NCI-H2081 treated with DMSO at 0.1 percent for 48 hours (cell line): ENCODE measurements at regions not wholly inside any gene's neighbourhood (a gene's known extent, or its start where the extent isn't known, plus 50 kb on each side); places are given as distances from the start of the nearest gene placed in this dataset.
"Not testable (repeated sequence)": the region's sequence is repeated elsewhere in the genome, so short reads cannot be mapped to it uniquely, and the experiment has no call there.

Source experiments
- DNase-seq: peaks from one replicate; lab custom pipeline; 2025; lab: John Stamatoyannopoulos, UW

GRCh38 chr13:88235441-88235840 is 564.3 kb downstream of the SLITRK5 start:
- DNase-seq = no peak

DNA sequence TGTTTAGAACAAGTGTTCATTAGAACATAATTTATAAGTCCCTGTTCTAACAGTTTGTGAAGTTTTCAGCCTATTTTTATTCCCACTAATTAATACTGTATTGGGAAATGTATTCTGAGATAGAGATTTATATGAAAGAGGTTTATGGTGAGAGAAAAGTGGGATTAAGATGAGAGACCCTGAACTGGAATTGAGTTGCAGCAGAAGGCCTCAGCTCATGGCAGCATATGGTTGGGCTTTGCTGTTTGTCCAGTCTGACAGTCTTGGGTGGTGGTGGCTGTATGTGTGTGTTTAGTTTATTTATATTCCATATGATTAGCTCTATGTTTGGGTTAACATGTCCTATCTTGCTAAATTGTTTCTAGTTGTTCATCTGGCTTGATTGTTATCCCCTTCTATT is 575.1 kb downstream of the SLITRK5 start:
- DNase-seq = no peak

GRCh38 chr13:88248393-88248792 is 577.2 kb downstream of the SLITRK5 start:
- no peak for DNase-seq

GRCh38 chr13:88257706-88258105 is 586.5 kb downstream of the SLITRK5 start:
- DNase-seq = no peak

- DNase-seq = no peak
Observed at GRCh38 chr13:88263808-88264207, 592.6 kb downstream of the SLITRK5 start.

DNA sequence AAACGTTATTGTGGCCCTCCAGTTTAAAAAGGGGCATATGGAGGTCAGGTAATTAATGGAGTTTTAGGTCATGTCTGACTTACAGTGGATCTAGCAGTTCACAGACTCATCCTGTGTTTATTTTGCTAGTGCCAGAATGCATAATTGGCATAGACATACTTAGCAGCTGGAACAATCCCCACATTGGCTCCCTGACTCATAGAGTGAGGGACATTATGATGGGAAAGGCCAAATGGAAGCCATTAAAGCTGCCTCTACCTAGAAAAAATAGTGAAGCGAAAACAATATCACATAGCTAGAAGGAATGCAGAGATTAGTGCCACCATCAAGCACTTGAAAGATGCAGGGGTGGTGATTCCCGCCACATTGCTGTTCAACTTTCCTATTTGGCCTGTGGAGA is 610.7 kb downstream of the SLITRK5 start:
- DNase-seq = no peak

DNA sequence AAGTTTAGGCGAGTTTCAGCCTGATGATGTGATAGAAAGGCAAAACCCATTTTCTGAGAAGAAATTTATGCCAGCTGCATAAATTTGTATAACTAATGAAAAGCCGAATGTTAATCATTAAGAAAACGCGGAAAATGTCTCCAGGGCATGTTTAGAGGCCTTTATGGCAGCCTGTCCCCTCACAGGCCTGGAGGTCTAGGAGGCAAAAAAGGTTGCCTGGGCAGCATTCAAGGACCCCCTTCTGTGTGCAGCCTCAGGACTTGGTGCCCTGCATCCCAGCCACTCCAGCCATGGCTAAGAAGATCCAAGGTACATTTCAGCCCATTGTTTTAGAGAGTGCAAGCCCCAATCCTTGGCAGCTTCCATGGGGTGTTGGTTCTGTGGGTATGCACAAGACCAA is 614.2 kb downstream of the SLITRK5 start:
- DNase-seq = no peak

DNA sequence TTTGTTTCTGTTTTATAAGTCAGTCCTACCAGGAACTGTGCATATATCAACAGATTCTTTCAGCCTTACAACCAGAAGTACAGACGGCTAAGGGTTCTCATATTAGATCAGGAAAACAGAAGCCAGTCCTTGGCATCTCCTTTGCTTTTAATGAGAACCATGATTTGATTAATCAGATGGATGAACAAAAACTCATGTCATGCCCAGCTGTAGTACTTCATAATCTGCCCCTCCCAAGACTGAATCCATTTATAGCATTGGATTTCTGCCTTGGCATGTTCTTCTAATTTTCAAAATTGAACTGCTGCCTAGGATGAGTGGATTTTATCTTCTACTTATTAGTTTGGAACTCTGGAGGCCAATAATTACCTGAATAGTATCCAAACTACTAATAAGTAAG is 617.2 kb downstream of the SLITRK5 start:
- no peak for DNase-seq

- not testable (repeated sequence) for DNase-seq
Observed at GRCh38 chr13:88291731-88292130, 620.6 kb downstream of the SLITRK5 start.

DNA sequence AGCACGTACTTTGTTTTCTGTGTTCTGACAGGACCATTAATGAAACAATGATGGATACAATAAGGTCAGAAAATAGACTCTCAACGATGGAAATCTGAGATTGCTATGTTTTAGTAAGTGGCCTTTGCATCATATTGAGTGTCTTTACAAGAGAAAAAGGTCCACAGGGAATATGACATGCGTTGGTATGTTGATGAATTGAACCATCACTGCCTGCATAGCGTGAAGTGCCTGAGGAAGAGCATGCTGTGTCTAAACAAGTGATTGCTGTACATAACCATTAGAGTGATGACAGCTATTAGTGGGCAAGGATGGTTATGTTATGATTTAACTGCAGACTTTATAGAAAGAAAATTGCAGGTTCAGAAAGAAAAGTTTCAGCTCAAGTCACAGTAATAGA is 623.2 kb downstream of the SLITRK5 start:
- DNase-seq = no peak

- no peak for DNase-seq
Observed at GRCh38 chr13:88303157-88303556, 632.0 kb downstream of the SLITRK5 start.

- DNase-seq = no peak
Observed at GRCh38 chr13:88303605-88304004, 632.4 kb downstream of the SLITRK5 start.

DNA sequence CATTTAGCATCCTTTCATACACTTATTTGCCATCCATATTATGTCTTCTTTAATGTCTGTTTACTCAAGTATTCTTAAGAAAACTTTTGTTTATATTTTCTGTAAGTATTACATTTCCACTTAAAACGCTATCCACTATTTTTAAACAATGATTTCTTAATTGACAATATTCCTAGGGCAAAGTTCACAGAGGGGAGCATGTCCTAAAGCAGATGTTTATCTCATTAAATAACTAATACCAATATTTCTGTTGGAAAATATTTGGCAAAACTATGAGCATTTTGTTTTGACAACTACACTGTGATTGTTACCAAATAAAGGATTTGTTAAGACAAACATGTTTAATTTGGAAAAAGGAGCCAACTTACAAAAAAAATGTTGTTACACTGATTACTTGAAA is 643.3 kb downstream of the SLITRK5 start:
- no peak for DNase-seq

- DNase-seq = no peak
Observed at GRCh38 chr13:88329066-88329465, 657.9 kb downstream of the SLITRK5 start.

GRCh38 chr13:88339271-88339741 is 668.1 kb downstream of the SLITRK5 start:
- DNase-seq = no peak

DNA sequence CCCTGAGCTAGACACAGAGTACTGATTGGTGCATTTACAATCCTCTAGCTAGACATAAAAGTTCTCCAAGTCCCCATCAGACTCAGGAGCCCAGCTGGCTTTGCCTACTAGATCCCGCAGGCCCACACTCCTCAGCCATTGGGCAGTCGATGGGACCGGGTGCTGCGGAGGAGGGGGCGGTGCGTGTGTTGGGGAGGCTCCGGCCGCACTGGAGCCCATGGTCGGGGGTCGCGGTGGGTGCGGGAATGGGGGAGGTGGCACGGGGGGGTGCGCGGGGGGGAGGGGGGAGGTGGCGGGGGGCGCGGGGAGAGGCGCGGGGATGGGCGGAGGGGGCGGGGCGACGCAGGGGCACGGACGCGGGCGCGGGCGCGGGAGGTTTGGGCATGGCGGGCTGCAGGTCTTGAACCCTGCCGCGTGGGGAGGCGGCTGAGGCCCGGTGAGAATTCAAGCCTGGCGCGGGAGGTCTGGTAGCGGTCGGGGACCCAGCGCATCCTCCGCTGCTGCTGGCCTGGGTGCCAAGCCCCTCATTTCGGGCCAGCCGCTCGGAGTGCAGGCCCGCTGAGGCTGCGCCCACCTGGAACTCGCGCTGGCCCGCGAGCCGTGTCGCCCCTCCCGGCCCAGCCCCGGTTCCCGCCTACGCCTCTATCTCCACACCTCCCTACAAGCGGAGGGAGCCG is 674.1 kb downstream of the SLITRK5 start:
- DNase-seq = no peak

GRCh38 chr13:88360761-88361160 is 689.6 kb downstream of the SLITRK5 start:
- no peak for DNase-seq

DNA sequence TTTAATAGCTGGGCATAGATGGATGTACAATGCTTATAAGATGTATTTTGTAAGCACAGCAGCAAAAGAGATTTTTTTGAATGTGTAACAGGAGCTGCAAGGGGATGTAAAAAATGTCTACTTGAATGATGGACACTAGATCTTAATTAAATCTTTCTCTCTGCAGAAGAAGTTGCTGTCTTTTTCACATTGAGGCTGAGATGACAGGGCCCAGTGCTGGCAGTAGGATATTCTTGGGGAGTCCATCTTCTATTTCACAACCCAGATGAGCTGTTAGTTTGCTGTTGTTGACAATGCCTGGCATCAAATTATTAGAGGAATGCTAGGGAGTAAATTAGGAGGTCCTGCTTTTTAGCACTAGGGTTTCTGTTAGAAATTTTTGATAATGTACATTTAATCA is 698.7 kb downstream of the SLITRK5 start:
- no peak for DNase-seq

DNA sequence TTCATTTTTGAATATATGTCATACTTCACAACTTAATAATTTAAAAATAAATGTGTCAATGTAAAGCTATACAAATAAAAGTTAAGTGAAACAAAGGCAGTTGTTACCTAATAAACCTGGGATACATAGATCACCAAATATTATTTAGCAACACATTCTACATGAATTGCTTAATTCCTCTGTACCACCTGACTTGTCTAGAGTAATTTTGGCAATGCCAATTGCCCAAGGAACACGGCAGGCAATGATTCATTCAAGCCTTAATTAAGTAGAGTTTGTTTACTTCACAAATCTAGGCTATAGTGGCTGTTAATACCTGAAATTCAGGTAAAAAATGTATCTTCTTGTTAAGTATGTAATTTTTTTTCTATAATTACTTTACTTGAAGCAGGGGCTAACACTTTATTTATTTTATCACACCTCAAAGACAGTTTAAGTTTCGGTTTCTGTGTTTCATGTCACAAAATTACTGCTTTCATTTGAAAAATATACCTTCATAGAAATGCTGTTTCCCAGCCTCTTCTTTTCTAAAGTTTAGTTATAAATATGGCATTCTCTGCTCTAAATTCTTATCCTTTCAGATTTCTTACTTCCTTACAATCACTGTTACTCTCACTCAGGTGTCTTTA is 705.7 kb downstream of the SLITRK5 start:
- DNase-seq = no peak

DNA sequence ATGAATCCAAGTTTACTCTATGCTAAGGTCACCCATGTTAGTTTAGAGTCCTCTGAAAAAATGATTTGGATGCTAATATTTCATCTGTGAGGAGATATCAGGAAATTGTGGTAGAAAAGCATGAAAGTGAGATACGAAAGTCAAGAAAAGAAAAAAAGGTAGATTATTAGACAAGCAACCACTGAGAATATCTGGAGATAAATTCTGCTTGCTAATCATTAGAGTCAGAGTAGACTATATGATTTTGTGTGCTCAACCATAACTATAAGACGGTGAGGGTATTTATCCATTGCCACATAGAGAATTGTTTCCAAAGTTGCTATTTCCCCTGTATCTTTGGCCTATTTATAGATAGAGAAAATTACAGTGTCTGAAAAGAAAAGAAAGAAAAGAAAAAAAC is 706.7 kb downstream of the SLITRK5 start:
- no peak for DNase-seq

- no peak for DNase-seq
Observed at GRCh38 chr13:88384542-88384941, 713.4 kb downstream of the SLITRK5 start.

DNA sequence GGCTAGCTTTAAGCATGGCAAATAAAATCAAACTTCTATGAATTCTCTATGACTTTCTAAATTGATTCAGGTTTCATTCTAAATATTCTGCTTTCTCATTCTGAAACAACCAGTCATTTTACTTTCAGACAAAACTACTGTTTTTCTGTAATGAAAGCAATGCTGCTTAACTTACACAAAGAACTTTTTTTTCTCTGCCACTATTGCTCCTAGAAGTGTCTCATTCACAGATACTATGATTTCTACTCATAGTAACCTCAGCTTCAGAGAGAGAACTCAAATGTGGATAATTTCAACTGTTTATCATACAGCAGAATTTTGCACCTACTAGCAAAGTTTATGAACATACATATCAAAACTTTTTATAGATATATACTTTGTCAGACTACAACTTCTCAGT is 724.6 kb downstream of the SLITRK5 start:
- DNase-seq = no peak

DNA sequence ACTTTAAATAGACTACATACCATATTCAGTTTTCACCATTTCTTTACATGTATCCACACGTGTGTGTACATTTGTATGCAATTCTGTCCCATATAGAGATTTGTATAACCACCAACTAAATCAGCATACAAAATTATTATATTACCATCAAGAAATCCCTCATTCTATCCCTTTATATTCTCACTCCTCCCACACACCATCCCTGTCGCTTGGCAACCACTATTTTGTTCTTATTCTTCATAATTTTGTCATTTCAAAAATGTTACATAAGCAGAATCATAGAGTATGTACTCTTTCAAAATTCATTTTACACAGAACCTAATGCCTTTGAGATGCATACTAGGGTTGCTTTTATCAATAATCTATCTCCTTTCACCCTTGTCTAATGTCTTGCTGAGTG is 740.5 kb downstream of the SLITRK5 start:
- no peak for DNase-seq

DNA sequence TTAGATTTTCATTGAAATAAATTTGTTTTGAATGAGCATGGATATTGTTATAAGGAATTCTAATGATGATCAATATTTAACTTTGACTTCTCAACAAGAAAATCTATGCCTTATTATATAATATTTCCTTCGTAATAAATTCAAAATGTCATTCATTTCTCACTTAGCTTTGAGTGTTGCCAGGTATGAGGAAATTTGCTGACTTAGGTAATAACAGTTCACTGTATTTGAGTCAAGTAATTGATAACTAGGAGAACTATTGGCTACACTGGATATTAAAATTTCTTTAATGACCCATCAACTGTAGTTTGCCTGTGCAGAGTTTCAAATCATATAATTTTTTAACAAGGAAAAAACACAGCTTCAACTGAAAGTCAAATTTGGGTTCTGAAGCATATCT is 746.6 kb downstream of the SLITRK5 start:
- DNase-seq = no peak
